SU-DHL-6 (cell line): ENCODE measurements at regions not wholly inside any gene's neighbourhood (a gene's known extent, or its start where the extent isn't known, plus 50 kb on each side); places are given as distances from the start of the nearest gene placed in this dataset.

ENCODE experiments used
- CTCF ChIP-seq: fragments of 200-600 bp; sonication (generic); IDR thresholded peaks from one replicate; pipeline ENCODE4 v1.5.1; 2017; ENCODE audit warnings: antibody characterized with exemption, mild to moderate bottlenecking, low read length, moderate library complexity; ENCODE audit not compliant: insufficient read depth, poor library complexity, severe bottlenecking
- EZH2phosphoT487 ChIP-seq: fragments of 200-600 bp; sonication (generic), shearing (Covaris generic); conservative IDR thresholded peaks from 2 replicates; pipeline ENCODE4 v1.6.1; 2018; ENCODE audit warnings: mild to moderate bottlenecking, antibody characterized with exemption, low read length, moderate library complexity, mixed read lengths

GRCh38 chr21:39001341-39001740, 181.9 kb downstream of the PSMG1 start:
- TF ChIP-seq CTCF (no peak), EZH2phosphoT487 (no peak)
